SK-N-MC (cell line): ENCODE measurements at regions not wholly inside any gene's neighbourhood (a gene's known extent, or its start where the extent isn't known, plus 50 kb on each side); places are given as distances from the start of the nearest gene placed in this dataset.

Experiments
- EZH2 ChIP-seq: fragments of 200-600 bp; sonication (generic); IDR thresholded peaks from one replicate; pipeline ENCODE4 v1.6.1; 2017; ENCODE audit warnings: antibody characterized with exemption
- POLR2AphosphoS5 ChIP-seq: IDR thresholded peaks from 2 replicates; pipeline ENCODE4 v1.6.1; 2012; ENCODE audit warnings: mild to moderate bottlenecking, low read depth, low read length, borderline replicate concordance

GRCh38 chr7:81641873-81642272 is 128.0 kb downstream of the HGF start:
- TF ChIP-seq POLR2AphosphoS5 (no peak), EZH2 (no peak)
